OCI-LY7 (cell line): ENCODE measurements at regions not wholly inside any gene's neighbourhood (a gene's known extent, or its start where the extent isn't known, plus 50 kb on each side); places are given as distances from the start of the nearest gene placed in this dataset.
"Not testable (repeated sequence)": the region's sequence is repeated elsewhere in the genome, so short reads cannot be mapped to it uniquely, and the experiment has no call there.

Experiments
- BruUV-seq: library from RNA; stranded (reverse); fragments of 400-500 nt; replicated peaks from 2 replicates; lab custom pipeline; 2021; lab: Mats Ljungman, UMichigan
- CTCF ChIA-PET: fragments of 300-600 bp; sonication (Branson Sonifier 250); formaldehyde crosslinking; loops from one replicate; lab custom pipeline; 2022; ENCODE audit warnings: antibody characterized with exemption; ENCODE audit not compliant: unreplicated experiment; lab: Charles Lee
- POLR2A ChIA-PET: fragments of 300-600 bp; sonication (Branson Sonifier 250); formaldehyde crosslinking; loops from one replicate; lab custom pipeline; 2022; ENCODE audit warnings: antibody characterized with exemption; lab: Charles Lee
- DNase-seq: peaks from one replicate; pipeline ENCODE4 v3.0.0-alpha.2; 2015; ENCODE audit warnings: low spot score
- H2AFZ ChIP-seq: fragments of 200-600 bp; sonication (generic), shearing (Covaris generic); 2 replicates; pipeline ENCODE4 v1.6.1; 2014; ENCODE audit warnings: mild to moderate bottlenecking, antibody characterized with exemption, low read length, moderate library complexity
- H3K27ac ChIP-seq: fragments of 200-600 bp; sonication (generic); 2 replicates; pipeline ENCODE4 v1.5.1; 2014; ENCODE audit warnings: mixed run types, low read depth, mild to moderate bottlenecking, moderate library complexity, low read length, inconsistent platforms; ENCODE audit not compliant: poor library complexity, severe bottlenecking
- H3K36me3 ChIP-seq: fragments of 200-600 bp; sonication (generic); 2 replicates; pipeline ENCODE4 v1.6.1; 2014; ENCODE audit warnings: mild to moderate bottlenecking, antibody characterized with exemption, low read length, moderate library complexity, mixed read lengths; ENCODE audit not compliant: insufficient read depth
- H3K4me1 ChIP-seq: fragments of 200-600 bp; sonication (generic); 2 replicates; pipeline ENCODE4 v1.5.1; 2014; ENCODE audit warnings: mild to moderate bottlenecking, low read length; ENCODE audit not compliant: insufficient read depth, poor library complexity, severe bottlenecking
- H3K4me2 ChIP-seq: fragments of 200-600 bp; sonication (generic); 2 replicates; pipeline ENCODE4 v1.6.1; 2014; ENCODE audit warnings: mild to moderate bottlenecking, low read length
- H3K4me3 ChIP-seq: fragments of 200-600 bp; sonication (generic); 2 replicates; pipeline ENCODE4 v1.5.1; 2014; ENCODE audit warnings: mild to moderate bottlenecking, low read depth, low read length; ENCODE audit not compliant: poor library complexity, severe bottlenecking
- H3K79me2 ChIP-seq: fragments of 200-600 bp; sonication (generic); 2 replicates; pipeline ENCODE4 v1.6.1; 2016; ENCODE audit warnings: low read depth, mild to moderate bottlenecking, low read length, moderate library complexity, mixed read lengths; ENCODE audit not compliant: insufficient read depth
- H3K9me2 ChIP-seq: fragments of 200-600 bp; sonication (generic); 2 replicates; pipeline ENCODE4 v1.6.1; 2016; ENCODE audit warnings: mild to moderate bottlenecking, low read length, mixed read lengths; ENCODE audit not compliant: insufficient read depth
- H3K9me3 ChIP-seq: fragments of 200-600 bp; sonication (generic); 2 replicates; pipeline ENCODE4 v1.6.1; 2014; ENCODE audit warnings: mild to moderate bottlenecking, mixed run types, low read length, mixed read lengths
- H4K20me1 ChIP-seq: fragments of 200-600 bp; sonication (generic); 2 replicates; pipeline ENCODE4 v1.6.1; 2014; ENCODE audit warnings: mild to moderate bottlenecking, antibody characterized with exemption, low read length, moderate library complexity, mixed read lengths; ENCODE audit not compliant: insufficient read depth
- CTCF ChIP-seq: fragments of 200-600 bp; sonication (generic); conservative IDR thresholded peaks from 2 replicates; pipeline ENCODE4 v1.5.1; 2014; ENCODE audit warnings: mild to moderate bottlenecking, antibody characterized with exemption, low read length, moderate library complexity, mixed read lengths
- EZH2phosphoT487 ChIP-seq: fragments of 200-600 bp; sonication (generic); IDR thresholded peaks from 2 replicates; pipeline ENCODE4 v1.6.1; 2018; ENCODE audit warnings: low read depth, borderline replicate concordance, mild to moderate bottlenecking, mixed run types, antibody characterized with exemption, low read length, moderate library complexity, mixed read lengths
- intact Hi-C: fragments of 100-400 bp; cut with micrococcal nuclease; formaldehyde crosslinking; loops from one replicate; pipeline ENCODE4 v1.10.0; 2022; ENCODE audit not compliant: unreplicated experiment

- ChIA-PET CTCF (no interaction called here), POLR2A (no interaction called here)
- TF ChIP-seq CTCF (no peak), EZH2phosphoT487 (no peak)
- Histone ChIP-seq H3K79me2 (no peaks in the 10 kb centered on the region), H4K20me1 (no peaks in the 10 kb centered on the region), H3K4me3 (no peak overlapping the region), H2AFZ (no peak overlapping the region), H3K4me2 (no peak overlapping the region), H3K9me2 (no peaks in the 10 kb centered on the region), H3K4me1 (no peaks in the 10 kb centered on the region), H3K27ac (no peak overlapping the region), H3K36me3 (no peaks in the 10 kb centered on the region), H3K9me3 (no peaks in the 10 kb centered on the region)
- no peak for DNase-seq
- intact Hi-C loops, result no loop called here
- BruUV-seq, result no TSS peak
Measured at GRCh38 chr7:81232084-81232799, 313.4 kb upstream of the SEMA3C start.

GRCh38 chr7:81231301-81231838 lies 312.5 kb upstream of the SEMA3C start:
- H3K9me3 ChIP-seq, result no peaks in the 10 kb centered on the region
- no peaks in the 10 kb centered on the region for H3K4me1 ChIP-seq
- no peak for DNase-seq
- POLR2A ChIA-PET, result no interaction called here
- H3K4me2 ChIP-seq, result no peak overlapping the region
- H2AFZ ChIP-seq, result no peak overlapping the region
- no peaks in the 10 kb centered on the region for H3K9me2 ChIP-seq
- CTCF ChIA-PET, result no interaction called here
- no TSS peak for BruUV-seq
- H3K79me2 ChIP-seq, result no peaks in the 10 kb centered on the region
- H3K36me3 ChIP-seq, result no peaks in the 10 kb centered on the region
- no peak overlapping the region for H3K4me3 ChIP-seq
- H4K20me1 ChIP-seq, result no peaks in the 10 kb centered on the region
- no peak for TF ChIP-seq EZH2phosphoT487
- TF ChIP-seq CTCF, result no peak
- H3K27ac ChIP-seq, result no peak overlapping the region
- intact Hi-C loops, result no loop called here

- Histone ChIP-seq H4K20me1 (no peaks in the 10 kb centered on the region), H3K4me2 (no peak overlapping the region), H3K9me2 (no peaks in the 10 kb centered on the region), H3K36me3 (no peaks in the 10 kb centered on the region), H3K4me1 (no peaks in the 10 kb centered on the region), H2AFZ (no peak overlapping the region), H3K9me3 (no peaks in the 10 kb centered on the region), H3K79me2 (no peaks in the 10 kb centered on the region), H3K4me3 (no peak overlapping the region), H3K27ac (no peak overlapping the region)
- DNase-seq, result no peak
- TF ChIP-seq EZH2phosphoT487 (no peak), CTCF (no peak)
- ChIA-PET CTCF (no interaction called here), POLR2A (no interaction called here)
- intact Hi-C loops, result no loop called here
- no TSS peak for BruUV-seq
Measured at GRCh38 chr7:81226234-81226633, 307.4 kb upstream of the SEMA3C start.

DNA sequence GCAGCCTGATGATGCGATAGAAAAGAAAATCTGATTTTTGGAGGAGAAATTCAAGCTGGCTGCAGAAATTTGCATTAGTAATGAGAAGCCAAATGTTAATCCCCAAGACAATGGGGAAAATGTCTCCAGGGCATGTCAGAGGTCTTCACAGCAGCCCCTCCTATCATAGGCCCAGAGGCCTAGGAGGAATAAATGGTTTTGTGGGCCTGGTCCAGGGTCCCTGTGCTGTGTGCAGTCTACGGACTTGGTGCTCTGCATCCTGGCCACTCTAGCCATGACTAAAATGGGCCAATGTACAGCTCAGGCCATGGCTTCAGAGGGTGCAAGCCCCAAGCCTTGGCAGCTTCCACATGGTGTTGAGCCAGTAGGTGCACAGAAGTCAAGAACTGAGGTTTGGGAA lies 303.8 kb upstream of the SEMA3C start:
- DNase-seq, intact Hi-C loops, H3K4me1 ChIP-seq, H3K4me3 ChIP-seq, POLR2A ChIA-PET, H3K4me2 ChIP-seq, CTCF ChIA-PET, H3K27ac ChIP-seq, H2AFZ ChIP-seq, H3K9me3 ChIP-seq, H3K36me3 ChIP-seq, H4K20me1 ChIP-seq, H3K79me2 ChIP-seq, H3K9me2 ChIP-seq, BruUV-seq: not testable (repeated sequence)
